ENCODE measurements at regions not wholly inside any gene's neighbourhood (a gene's known extent, or its start where the extent isn't known, plus 50 kb on each side); places are given as distances from the start of the nearest gene placed in this dataset.

DNA sequence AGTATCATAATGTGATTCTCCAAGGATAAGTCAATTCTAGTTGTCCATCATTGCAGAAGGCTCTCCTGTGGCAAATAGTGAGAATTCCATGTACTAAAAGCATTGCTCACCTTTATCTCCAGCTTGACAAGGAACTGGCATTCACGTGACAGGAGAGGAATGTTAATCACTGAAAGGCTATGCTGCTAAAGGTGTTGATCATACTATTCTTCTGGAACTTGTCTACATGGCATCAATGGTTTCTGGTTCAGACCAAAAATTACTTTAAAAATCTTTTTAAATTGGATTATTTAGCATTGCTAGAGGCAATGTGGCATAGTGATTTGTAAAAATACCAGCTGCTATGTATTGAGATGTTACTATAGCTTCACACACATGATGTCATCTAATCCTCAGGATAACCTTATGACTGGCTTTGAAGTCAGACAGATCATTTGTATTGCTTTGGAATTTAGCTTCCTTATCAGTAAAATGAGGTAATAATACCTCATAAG is 414.4 kb downstream of the MTX2 start:
- Mint-ChIP-seq H3K27me3 (ENCODE audit: unreplicated experiment) (peaks cover 61% of the 10 kb centered on the region), H3K9me3 (ENCODE audit: low read depth, unreplicated experiment) (no peaks in the 10 kb centered on the region), H3K27ac (ENCODE audit: unreplicated experiment) (no peak overlapping the region), H3K4me3 (ENCODE audit: low read depth, unreplicated experiment) (no peak overlapping the region), H3K36me3 (ENCODE audit: insufficient read depth, unreplicated experiment) (no peaks in the 10 kb centered on the region), H3K4me1 (ENCODE audit: low read depth, unreplicated experiment) (no peaks in the 10 kb centered on the region)
- intact Hi-C loops (cut with micrococcal nuclease; ENCODE audit: unreplicated experiment), result no loop called here
- CTCF ChIA-PET, result no interaction called here
- BruUV-seq (replicated peaks), result no TSS peak
- TF ChIP-seq, protein P1, sequence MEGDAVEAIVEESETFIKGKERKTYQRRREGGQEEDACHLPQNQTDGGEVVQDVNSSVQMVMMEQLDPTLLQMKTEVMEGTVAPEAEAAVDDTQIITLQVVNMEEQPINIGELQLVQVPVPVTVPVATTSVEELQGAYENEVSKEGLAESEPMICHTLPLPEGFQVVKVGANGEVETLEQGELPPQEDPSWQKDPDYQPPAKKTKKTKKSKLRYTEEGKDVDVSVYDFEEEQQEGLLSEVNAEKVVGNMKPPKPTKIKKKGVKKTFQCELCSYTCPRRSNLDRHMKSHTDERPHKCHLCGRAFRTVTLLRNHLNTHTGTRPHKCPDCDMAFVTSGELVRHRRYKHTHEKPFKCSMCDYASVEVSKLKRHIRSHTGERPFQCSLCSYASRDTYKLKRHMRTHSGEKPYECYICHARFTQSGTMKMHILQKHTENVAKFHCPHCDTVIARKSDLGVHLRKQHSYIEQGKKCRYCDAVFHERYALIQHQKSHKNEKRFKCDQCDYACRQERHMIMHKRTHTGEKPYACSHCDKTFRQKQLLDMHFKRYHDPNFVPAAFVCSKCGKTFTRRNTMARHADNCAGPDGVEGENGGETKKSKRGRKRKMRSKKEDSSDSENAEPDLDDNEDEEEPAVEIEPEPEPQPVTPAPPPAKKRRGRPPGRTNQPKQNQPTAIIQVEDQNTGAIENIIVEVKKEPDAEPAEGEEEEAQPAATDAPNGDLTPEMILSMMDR (IDR thresholded peaks at IDR 0.05; ENCODE audit: unreplicated experiment), result no peak
- DNase-seq, result no peak

DNA sequence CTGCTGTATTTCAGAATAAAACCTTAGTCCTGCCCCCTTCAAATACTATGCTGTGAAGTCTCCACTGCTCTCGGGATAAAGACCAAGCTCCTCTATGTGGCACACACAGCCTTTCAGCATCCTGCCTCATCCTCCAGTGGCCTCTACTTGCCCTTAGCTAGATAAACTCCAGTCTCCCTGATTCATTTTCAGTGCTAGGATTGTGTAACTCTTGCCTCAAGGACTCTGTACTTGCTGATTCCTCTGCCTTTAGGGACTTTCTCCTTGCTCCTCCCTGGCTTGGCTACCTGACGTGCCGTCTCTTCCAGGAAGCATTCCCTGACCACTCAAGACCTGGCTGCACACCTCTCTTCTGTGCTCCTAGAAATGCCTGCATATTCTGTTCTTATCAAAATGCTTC is 416.7 kb downstream of the MTX2 start:
- Mint-ChIP-seq H3K4me1 (ENCODE audit: low read depth, unreplicated experiment) (no peaks in the 10 kb centered on the region), H3K4me3 (ENCODE audit: low read depth, unreplicated experiment) (no peak overlapping the region), H3K36me3 (ENCODE audit: insufficient read depth, unreplicated experiment) (no peaks in the 10 kb centered on the region), H3K27me3 (ENCODE audit: unreplicated experiment) (peaks cover 61% of the 10 kb centered on the region), H3K9me3 (ENCODE audit: low read depth, unreplicated experiment) (no peaks in the 10 kb centered on the region), H3K27ac (ENCODE audit: unreplicated experiment) (no peak overlapping the region)
- CTCF ChIA-PET, result no interaction called here
- intact Hi-C loops (cut with micrococcal nuclease; ENCODE audit: unreplicated experiment), result no loop called here
- TF ChIP-seq, protein P1 (IDR thresholded peaks at IDR 0.05; ENCODE audit: unreplicated experiment), result no peak
- DNase-seq, result no peak
- BruUV-seq (replicated peaks), result no TSS peak

DNA sequence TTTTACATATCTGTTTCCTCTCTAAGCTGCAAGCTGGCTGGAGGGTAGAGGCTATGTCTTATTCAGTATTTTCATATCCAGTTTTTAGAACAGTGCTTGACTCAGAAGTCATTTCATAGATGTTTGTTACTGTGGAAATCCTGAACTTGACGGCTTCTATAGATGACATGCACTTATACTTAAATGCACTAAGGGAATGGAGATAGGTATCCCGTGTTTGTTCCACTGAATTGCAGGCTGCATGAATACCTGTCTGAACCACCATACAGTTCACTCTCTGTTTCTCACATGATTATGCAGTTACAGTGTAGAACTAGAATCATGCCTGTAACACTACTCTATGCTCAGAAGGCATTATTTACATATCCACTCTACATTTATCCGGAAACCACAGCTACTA is 417.1 kb downstream of the MTX2 start:
- no peak overlapping the region for H3K27ac Mint-ChIP-seq (ENCODE audit: unreplicated experiment)
- intact Hi-C loops (cut with micrococcal nuclease; ENCODE audit: unreplicated experiment), result no loop called here
- H3K9me3 Mint-ChIP-seq (ENCODE audit: low read depth, unreplicated experiment), result no peaks in the 10 kb centered on the region
- TF ChIP-seq, protein P1 (IDR thresholded peaks at IDR 0.05; ENCODE audit: unreplicated experiment), result no peak
- peaks cover 61% of the 10 kb centered on the region for H3K27me3 Mint-ChIP-seq (ENCODE audit: unreplicated experiment)
- no TSS peak for BruUV-seq (replicated peaks)
- H3K4me3 Mint-ChIP-seq (ENCODE audit: low read depth, unreplicated experiment), result no peak overlapping the region
- CTCF ChIA-PET, result no interaction called here
- DNase-seq, result no peak
- H3K36me3 Mint-ChIP-seq (ENCODE audit: insufficient read depth, unreplicated experiment), result no peaks in the 10 kb centered on the region
- H3K4me1 Mint-ChIP-seq (ENCODE audit: low read depth, unreplicated experiment), result no peaks in the 10 kb centered on the region

DNA sequence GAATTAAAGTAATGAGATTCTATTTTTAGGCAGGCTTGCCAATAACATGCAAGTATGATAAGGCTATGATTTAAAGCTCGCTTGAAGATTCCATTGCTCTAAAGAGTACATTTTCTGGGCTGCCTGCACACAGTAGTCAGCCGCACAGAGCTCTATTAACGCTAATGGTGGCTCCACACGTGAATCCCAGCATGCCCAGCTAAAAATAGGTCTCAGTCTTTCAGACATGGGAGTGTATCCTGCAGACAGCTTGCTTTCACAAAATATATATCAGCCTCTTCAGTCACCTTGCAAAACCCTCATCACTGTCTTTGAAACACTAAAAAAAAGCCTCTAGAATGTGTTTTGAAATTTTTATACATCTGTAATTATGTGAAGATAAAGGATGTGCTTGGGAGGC is 418.1 kb downstream of the MTX2 start:
- Mint-ChIP-seq H3K27me3 (ENCODE audit: unreplicated experiment) (peaks cover 63% of the 10 kb centered on the region), H3K4me1 (ENCODE audit: low read depth, unreplicated experiment) (no peaks in the 10 kb centered on the region), H3K36me3 (ENCODE audit: insufficient read depth, unreplicated experiment) (no peaks in the 10 kb centered on the region), H3K9me3 (ENCODE audit: low read depth, unreplicated experiment) (no peaks in the 10 kb centered on the region), H3K27ac (ENCODE audit: unreplicated experiment) (no peak overlapping the region), H3K4me3 (ENCODE audit: low read depth, unreplicated experiment) (no peak overlapping the region)
- no peak for DNase-seq
- TF ChIP-seq, protein P1 (IDR thresholded peaks at IDR 0.05; ENCODE audit: unreplicated experiment), result no peak
- intact Hi-C loops (cut with micrococcal nuclease; ENCODE audit: unreplicated experiment), result no loop called here
- CTCF ChIA-PET, result interaction anchor here (0.7 kb wide), 1 partner anchor 1719 kb away, joined by 4 read pairs; no protein-coding TSS in a partner anchor
- no TSS peak for BruUV-seq (replicated peaks)

All from Calu3 (cell line).